SU-DHL-6 (cell line): ENCODE measurements at regions not wholly inside any gene's neighbourhood (a gene's known extent, or its start where the extent isn't known, plus 50 kb on each side); places are given as distances from the start of the nearest gene placed in this dataset.

ENCODE experiments used
- H2AFZ ChIP-seq: fragments of 200-600 bp; sonication (generic); 2 replicates; pipeline ENCODE4 v1.6.1; 2014; ENCODE audit warnings: low read depth, mild to moderate bottlenecking, moderate library complexity, mixed read lengths, antibody characterized with exemption, low read length; ENCODE audit not compliant: severe bottlenecking
- H3F3A ChIP-seq: fragments of 200-600 bp; shearing (Covaris generic); 2 replicates; pipeline ENCODE4 v1.6.0; 2016; ENCODE audit warnings: antibody characterized with exemption, mild to moderate bottlenecking; ENCODE audit not compliant: insufficient read depth
- H3K27ac ChIP-seq: fragments of 200-600 bp; sonication (generic); 2 replicates; pipeline ENCODE4 v1.5.1; 2016; ENCODE audit warnings: low read depth, mild to moderate bottlenecking, low read length, moderate library complexity, mixed read lengths
- H3K27me3 ChIP-seq: fragments of 200-600 bp; sonication (generic), shearing (Covaris generic); 2 replicates; pipeline ENCODE4 v1.6.0; 2014; ENCODE audit warnings: mild to moderate bottlenecking, low read length
- H3K36me3 ChIP-seq: fragments of 200-600 bp; sonication (generic); 2 replicates; pipeline ENCODE4 v1.6.1; 2014; ENCODE audit warnings: mild to moderate bottlenecking, low read length, mixed read lengths
- H3K4me2 ChIP-seq: fragments of 300-600, 200-600 bp; shearing (Covaris generic), sonication (generic); 2 replicates; pipeline ENCODE4 v1.6.0; 2014; ENCODE audit warnings: low read length, low read depth, mild to moderate bottlenecking; ENCODE audit not compliant: poor library complexity, severe bottlenecking
- H3K4me3 ChIP-seq: fragments of 200-600 bp; sonication (generic); 2 replicates; pipeline ENCODE4 v1.5.1; 2014; ENCODE audit warnings: antibody characterized with exemption, low read length, mild to moderate bottlenecking, mixed read lengths; ENCODE audit not compliant: insufficient read depth, poor library complexity, severe bottlenecking
- H3K79me2 ChIP-seq: fragments of 200-600 bp; sonication (generic); 2 replicates; pipeline ENCODE4 v1.6.1; 2014; ENCODE audit warnings: mild to moderate bottlenecking, low read length, moderate library complexity; ENCODE audit not compliant: insufficient read depth
- H3K9ac ChIP-seq: fragments of 200-600 bp; sonication (generic); 2 replicates; pipeline ENCODE4 v1.7.0; 2014; ENCODE audit warnings: mild to moderate bottlenecking, low read length
- H3K9me2 ChIP-seq: fragments of 200-600 bp; sonication (generic); replicated peaks from 2 replicates; pipeline ENCODE4 v1.6.1; 2014; ENCODE audit warnings: low read length; ENCODE audit not compliant: insufficient read depth
- H3K9me3 ChIP-seq: fragments of 200-600 bp; sonication (generic); 2 replicates; pipeline ENCODE4 v1.6.1; 2014; ENCODE audit warnings: low read length, mixed read lengths; ENCODE audit not compliant: insufficient read depth
- H4K20me1 ChIP-seq: fragments of 200-600 bp; sonication (generic); 2 replicates; pipeline ENCODE4 v1.6.1; 2014; ENCODE audit warnings: low read depth, mild to moderate bottlenecking, antibody characterized with exemption, low read length, moderate library complexity, mixed read lengths
- CTCF ChIP-seq: fragments of 200-600 bp; sonication (generic); IDR thresholded peaks from one replicate; pipeline ENCODE4 v1.5.1; 2017; ENCODE audit warnings: antibody characterized with exemption, mild to moderate bottlenecking, low read length, moderate library complexity; ENCODE audit not compliant: insufficient read depth, poor library complexity, severe bottlenecking
- EZH2phosphoT487 ChIP-seq: fragments of 200-600 bp; sonication (generic), shearing (Covaris generic); conservative IDR thresholded peaks from 2 replicates; pipeline ENCODE4 v1.6.1; 2018; ENCODE audit warnings: mild to moderate bottlenecking, antibody characterized with exemption, low read length, moderate library complexity, mixed read lengths

GRCh38 chr3:61460636-61461035, 100.7 kb upstream of the PTPRG start:
- Histone ChIP-seq H3K9me3 (no peaks in the 10 kb centered on the region), H4K20me1 (no peaks in the 10 kb centered on the region), H3K4me2 (no peak overlapping the region), H3F3A (no peaks in the 10 kb centered on the region), H3K4me3 (no peak overlapping the region), H3K36me3 (no peaks in the 10 kb centered on the region), H3K9ac (no peak overlapping the region), H3K79me2 (no peaks in the 10 kb centered on the region), H3K9me2 (no peaks in the 10 kb centered on the region; the same call in 1 of the 2 replicates), H3K27ac (no peak overlapping the region), H3K27me3 (no peaks in the 10 kb centered on the region), H2AFZ (no peak overlapping the region)
- TF ChIP-seq CTCF, result no peak
- no peak for TF ChIP-seq EZH2phosphoT487

GRCh38 chr3:61463191-61463590, 98.2 kb upstream of the PTPRG start:
- Histone ChIP-seq H3K4me2 (no peak overlapping the region), H3K79me2 (no peaks in the 10 kb centered on the region), H3K27me3 (no peaks in the 10 kb centered on the region)

GRCh38 chr3:61464518-61465140, 96.7 kb upstream of the PTPRG start:
- no peaks in the 10 kb centered on the region for H4K20me1 ChIP-seq
- H3K27me3 ChIP-seq, result no peaks in the 10 kb centered on the region
- no peaks in the 10 kb centered on the region for H3K9me3 ChIP-seq
- no peak overlapping the region for H3K9ac ChIP-seq
- no peak overlapping the region for H3K27ac ChIP-seq
- no peaks in the 10 kb centered on the region for H3F3A ChIP-seq
- H3K9me2 ChIP-seq, result no peaks in the 10 kb centered on the region; the same call in 1 of the 2 replicates
- H3K4me3 ChIP-seq, result no peak overlapping the region
- H3K79me2 ChIP-seq, result no peaks in the 10 kb centered on the region
- no peaks in the 10 kb centered on the region for H3K36me3 ChIP-seq
- H2AFZ ChIP-seq, result no peak overlapping the region
- TF ChIP-seq CTCF (no peak), EZH2phosphoT487 (no peak)
- no peak overlapping the region for H3K4me2 ChIP-seq

More at GRCh38 chr3:61463191-61463590, 98.2 kb upstream of the PTPRG start:
- H3K9ac ChIP-seq, result no peak overlapping the region
- no peaks in the 10 kb centered on the region for H4K20me1 ChIP-seq
- no peaks in the 10 kb centered on the region for H3K36me3 ChIP-seq
- no peak overlapping the region for H3K27ac ChIP-seq
- H3K9me3 ChIP-seq, result no peaks in the 10 kb centered on the region
- no peaks in the 10 kb centered on the region for H3F3A ChIP-seq
- H2AFZ ChIP-seq, result no peak overlapping the region
- no peak for TF ChIP-seq CTCF
- TF ChIP-seq EZH2phosphoT487, result no peak
- H3K4me3 ChIP-seq, result no peak overlapping the region
- no peaks in the 10 kb centered on the region; the same call in 1 of the 2 replicates for H3K9me2 ChIP-seq
